HEK293 (cell line): ENCODE measurements at regions not wholly inside any gene's neighbourhood (a gene's known extent, or its start where the extent isn't known, plus 50 kb on each side); places are given as distances from the start of the nearest gene placed in this dataset.

ENCODE experiments used
- CTCF ChIP-seq: fragments of 450-650 bp; formaldehyde crosslinking; IDR thresholded peaks from 2 replicates; pipeline ENCODE4 v1.5.1; 2016; ENCODE audit warnings: missing biosample characterization, missing genetic modification characterization
- PATZ1 ChIP-seq: fragments of 450-650 bp; formaldehyde crosslinking; IDR thresholded peaks from 2 replicates; pipeline ENCODE4 v1.5.1; 2016; ENCODE audit warnings: missing biosample characterization, missing genetic modification characterization
- TCF7L2 ChIP-seq: IDR thresholded peaks from 2 replicates; pipeline ENCODE4 v1.6.1; 2011; ENCODE audit warnings: low read depth, mild to moderate bottlenecking, inconsistent platforms, low read length, moderate library complexity, borderline replicate concordance
- ZBTB11 ChIP-seq: fragments of 450-650 bp; formaldehyde crosslinking; conservative IDR thresholded peaks from 2 replicates; pipeline ENCODE4 v1.5.1; 2016; ENCODE audit warnings: low read depth, missing biosample characterization, missing genetic modification characterization
- ZNF138 ChIP-seq: fragments of 450-650 bp; formaldehyde crosslinking; IDR thresholded peaks from 2 replicates; pipeline ENCODE4 v1.5.1; 2016; ENCODE audit warnings: missing biosample characterization, missing genetic modification characterization, borderline replicate concordance
- ZNF23 ChIP-seq: fragments of 450-650 bp; formaldehyde crosslinking; IDR thresholded peaks from 2 replicates; pipeline ENCODE4 v1.5.1; 2016; ENCODE audit warnings: missing biosample characterization, missing genetic modification characterization, borderline replicate concordance
- ZNF274 ChIP-seq, 2 experiments: fragments of 200-500 bp in 1 of 2; fragments of 450-650 bp in 1 of 2; sonication (Bioruptor generic) in 1 of 2; formaldehyde crosslinking in 1 of 2; IDR thresholded peaks; 2 replicates each; pipeline versions ENCODE4 v1.5.1 to v1.6.1; 2014 to 2016; ENCODE audit warnings: borderline replicate concordance in 1 of 2, inconsistent platforms in 1 of 2, low read length in 1 of 2, missing biosample characterization in 1 of 2, missing genetic modification characterization in 1 of 2
- ZNF335 ChIP-seq: fragments of 450-650 bp; formaldehyde crosslinking; conservative IDR thresholded peaks from 2 replicates; pipeline ENCODE4 v1.5.1; 2016; ENCODE audit warnings: missing biosample characterization, missing genetic modification characterization
- ZNF362 ChIP-seq: fragments of 450-650 bp; formaldehyde crosslinking; IDR thresholded peaks from 2 replicates; pipeline ENCODE4 v1.5.1; 2016; ENCODE audit warnings: missing biosample characterization, missing genetic modification characterization
- ZNF48 ChIP-seq: fragments of 450-650 bp; formaldehyde crosslinking; IDR thresholded peaks from 2 replicates; pipeline ENCODE4 v1.5.1; 2016; ENCODE audit warnings: missing biosample characterization, missing genetic modification characterization
- ZSCAN5A ChIP-seq: fragments of 450-650 bp; formaldehyde crosslinking; IDR thresholded peaks from 2 replicates; pipeline ENCODE4 v1.5.1; 2016; ENCODE audit warnings: missing biosample characterization, missing genetic modification characterization

- TF ChIP-seq ZNF138 (tag by site-specific recombination) (no peak), CTCF (no peak), ZBTB11 (no peak), ZNF274 (IDR thresholded peaks at IDR 0.05; ENCODE audit: low read length) (no peak), ZNF274 (tag by site-specific recombination; IDR thresholded peaks at IDR 0.05; ENCODE audit: borderline replicate concordance) (no peak), ZNF48 (tag by site-specific recombination) (no peak), ZNF23 (tag by site-specific recombination) (no peak), TCF7L2 (no peak), PATZ1 (tag by site-specific recombination) (no peak), ZSCAN5A (tag by site-specific recombination) (no peak), ZNF335 (tag by site-specific recombination) (no peak), ZNF362 (tag by site-specific recombination) (no peak)
These were observed 98.5 kb downstream of the GYPC start for GRCh38 chr2:126754240-126755004.
